Caki2 (cell line): ENCODE measurements at regions not wholly inside any gene's neighbourhood (a gene's known extent, or its start where the extent isn't known, plus 50 kb on each side); places are given as distances from the start of the nearest gene placed in this dataset.

Experiments used
- DNase-seq: peaks from one replicate; pipeline ENCODE4 v3.0.0-alpha.2; 2015; ENCODE audit warnings: low read depth
- in situ Hi-C: cut with HindIII; loops from 2 replicates; pipeline ENCODE4 v1.10.0; 2016; ENCODE audit warnings: low sequenced_read_pairs, low pct_unique_long_range_greater_than_20kb, mixed read lengths

DNA sequence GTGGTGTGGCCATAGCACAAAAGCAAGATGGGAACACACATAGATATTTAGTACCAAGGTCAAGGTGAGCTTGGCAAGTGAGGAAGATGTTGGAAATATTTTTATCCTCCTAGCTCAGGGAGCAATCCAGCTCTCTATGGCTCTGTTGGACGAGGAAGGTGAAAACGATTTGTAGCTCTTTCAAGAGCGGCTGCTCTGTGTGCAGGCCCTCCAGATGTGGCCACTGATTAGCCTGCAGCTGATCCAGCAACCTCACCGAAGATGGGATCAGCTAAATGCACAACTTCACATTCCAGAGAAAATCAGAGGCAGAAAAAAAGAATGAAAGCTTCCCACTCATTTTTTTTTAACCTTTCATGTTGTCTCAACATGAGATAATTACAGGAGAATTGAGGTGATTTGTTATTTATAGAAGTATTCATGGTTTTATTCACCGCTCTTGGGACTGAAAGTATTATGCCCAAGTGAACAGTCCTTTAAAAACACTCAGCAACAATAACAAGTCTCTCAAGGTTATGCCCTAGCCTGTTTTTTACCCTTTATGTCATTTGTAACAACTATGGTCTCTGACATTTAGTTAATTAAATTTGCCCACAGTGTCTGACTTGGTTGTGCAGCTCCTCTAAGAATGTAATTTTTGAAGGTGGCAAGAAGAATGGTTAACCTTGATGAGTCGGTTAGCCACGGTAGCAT is 213.6 kb upstream of the ADARB2 start:
- no peak for DNase-seq
- in situ Hi-C loops: no loop called here

DNA sequence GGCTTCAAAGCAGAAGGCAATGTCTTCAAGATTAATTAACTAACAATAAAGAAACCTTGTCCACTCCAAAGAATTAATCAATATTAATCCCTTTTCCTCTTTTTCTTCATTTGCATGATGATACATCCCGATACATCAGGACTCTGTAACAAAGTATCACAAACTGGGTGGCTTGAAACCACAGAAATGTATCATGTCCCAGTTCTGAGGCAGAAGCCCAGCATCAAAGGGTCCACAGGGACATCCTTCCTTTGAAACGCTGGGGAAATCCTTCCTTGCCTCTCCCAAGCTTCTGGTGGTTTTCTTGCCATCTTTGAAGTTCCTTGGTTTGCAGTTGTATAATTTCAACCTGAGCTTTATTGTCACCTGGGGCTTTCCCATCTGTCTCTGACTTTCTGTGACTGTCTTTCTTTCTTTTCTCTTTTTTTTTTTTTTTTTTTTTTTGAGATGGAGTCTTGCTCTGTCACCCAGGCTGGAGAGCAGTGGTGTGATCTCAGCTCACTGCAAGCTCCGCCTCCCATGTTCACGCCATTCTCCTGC is 210.2 kb upstream of the ADARB2 start:
- in situ Hi-C loops: no loop called here
- DNase-seq: no peak

GRCh38 chr10:1944487-1944886 is 207.2 kb upstream of the ADARB2 start:
- in situ Hi-C loops: no loop called here

DNA sequence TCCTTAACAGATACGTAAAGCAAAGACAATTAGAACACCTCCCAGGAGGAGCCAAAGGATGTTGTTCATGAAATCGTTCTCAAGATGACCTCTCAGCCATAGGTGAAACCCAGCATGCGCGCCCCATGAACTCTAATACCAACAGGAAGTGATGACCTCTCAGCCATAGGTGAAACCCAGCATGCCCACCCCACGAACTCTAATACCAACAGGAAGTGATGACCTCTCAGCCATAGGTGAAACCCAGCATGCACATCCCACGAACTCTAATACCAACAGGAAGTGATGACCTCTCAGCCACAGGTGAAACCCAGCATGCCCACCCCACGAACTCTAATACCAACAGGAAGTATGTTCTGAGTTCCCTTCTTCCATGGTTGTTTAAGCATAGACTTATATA is 205.2 kb upstream of the ADARB2 start:
- no peak for DNase-seq
- in situ Hi-C loops: no loop called here

More at GRCh38 chr10:1944487-1944886, 207.2 kb upstream of the ADARB2 start:
- no peak for DNase-seq

GRCh38 chr10:1939016-1939415 is 201.7 kb upstream of the ADARB2 start:
- no peak for DNase-seq
- in situ Hi-C loops: no loop called here

GRCh38 chr10:1938317-1938716 is 201.0 kb upstream of the ADARB2 start:
- in situ Hi-C loops: no loop called here
- DNase-seq: no peak

GRCh38 chr10:1935912-1936311 is 198.6 kb upstream of the ADARB2 start:
- no peak for DNase-seq
- in situ Hi-C loops: no loop called here

- in situ Hi-C loops: no loop called here
- no peak for DNase-seq
Observed at GRCh38 chr10:1933215-1933614, 195.9 kb upstream of the ADARB2 start.

DNA sequence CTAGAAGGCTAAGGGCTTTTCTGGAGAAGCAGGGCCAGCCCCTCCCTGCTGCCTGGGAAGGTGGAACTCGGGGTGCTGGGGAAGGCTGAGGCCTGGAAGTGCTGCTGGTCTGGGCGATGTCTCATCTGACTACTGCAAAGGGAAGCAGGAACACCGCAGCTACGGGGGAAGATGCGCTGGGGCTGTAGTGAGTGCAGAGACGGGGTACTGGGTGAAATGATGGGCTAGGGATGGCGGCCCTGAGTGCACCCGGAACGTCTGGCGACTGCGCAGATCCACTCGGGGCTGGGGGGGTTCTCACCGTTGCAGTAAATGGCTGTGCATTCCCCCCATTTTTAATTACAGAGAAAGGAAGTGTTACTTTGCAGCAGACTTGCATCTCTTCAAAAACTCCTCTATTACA is 195.4 kb upstream of the ADARB2 start:
- DNase-seq: no peak
- in situ Hi-C loops: no loop called here

- no peak for DNase-seq
- in situ Hi-C loops: no loop called here
Observed at GRCh38 chr10:1928606-1929005, 191.3 kb upstream of the ADARB2 start.

- DNase-seq: no peak
- in situ Hi-C loops: no loop called here
Observed at GRCh38 chr10:1923998-1924397, 186.7 kb upstream of the ADARB2 start.

GRCh38 chr10:1923586-1923985 is 186.3 kb upstream of the ADARB2 start:
- DNase-seq: no peak
- in situ Hi-C loops: no loop called here

- in situ Hi-C loops: no loop called here
- DNase-seq: no peak
Observed at GRCh38 chr10:1920941-1921340, 183.6 kb upstream of the ADARB2 start.

GRCh38 chr10:1920127-1920526 is 182.8 kb upstream of the ADARB2 start:
- in situ Hi-C loops: no loop called here
- no peak for DNase-seq

DNA sequence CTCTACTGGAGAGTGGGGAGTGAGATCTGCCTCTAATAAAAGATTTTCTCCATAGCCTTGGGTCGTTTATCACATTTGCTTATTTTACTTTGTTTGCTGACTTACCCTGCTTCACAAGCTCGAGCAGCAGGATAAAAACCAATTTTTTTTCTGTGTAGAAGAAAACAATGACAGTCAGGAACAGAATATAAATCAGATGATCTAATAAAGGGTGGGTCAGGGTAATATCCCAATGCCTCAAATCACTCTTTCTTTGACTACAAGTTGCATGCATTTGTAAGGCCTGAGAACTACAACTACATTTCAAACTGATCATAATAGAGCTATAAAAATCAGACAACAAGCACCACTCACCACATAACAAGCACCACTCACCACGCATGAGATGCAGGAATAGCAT is 174.4 kb upstream of the ADARB2 start:
- in situ Hi-C loops: no loop called here
- no peak for DNase-seq

GRCh38 chr10:1903982-1904381 is 166.7 kb upstream of the ADARB2 start:
- no peak for DNase-seq

DNA sequence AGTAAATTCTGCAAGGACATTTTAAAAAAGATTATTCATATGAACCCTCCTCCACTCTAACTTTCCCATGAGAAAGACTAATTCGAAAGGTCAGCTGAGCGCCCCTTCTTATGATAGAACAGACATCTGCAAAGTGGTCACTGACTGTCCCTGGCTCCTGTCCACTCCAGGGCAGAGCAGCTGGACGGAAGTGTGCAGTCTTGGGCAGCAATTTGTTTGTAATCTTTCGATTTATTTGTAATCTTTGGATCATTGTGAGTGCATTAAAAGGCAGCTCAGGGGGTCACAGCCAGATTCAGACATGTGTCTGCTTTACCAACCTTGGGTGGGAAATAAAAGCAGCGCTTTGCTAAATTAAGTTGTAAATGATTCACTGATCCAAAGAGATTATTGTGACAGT is 158.8 kb upstream of the ADARB2 start:
- in situ Hi-C loops: no loop called here
- no peak for DNase-seq

More at GRCh38 chr10:1903982-1904381, 166.7 kb upstream of the ADARB2 start:
- in situ Hi-C loops: no loop called here

- in situ Hi-C loops: no loop called here
- DNase-seq: no peak
Observed at GRCh38 chr10:1895691-1896090, 158.4 kb upstream of the ADARB2 start.

DNA sequence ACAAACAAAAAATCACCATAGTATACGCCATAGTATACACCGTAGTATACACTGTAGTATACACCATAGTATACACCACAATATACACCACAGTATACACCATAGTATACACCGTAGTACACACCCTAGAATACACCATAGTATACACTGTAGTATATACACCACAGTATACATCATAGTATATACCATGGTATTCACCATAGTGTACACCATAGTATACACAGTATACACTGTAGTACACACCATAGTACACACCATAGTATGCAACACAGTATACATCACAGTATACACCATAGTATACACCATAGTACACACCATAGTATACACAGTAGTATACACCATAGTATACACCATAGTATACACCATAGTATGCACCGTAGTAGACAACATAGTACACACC is 157.6 kb upstream of the ADARB2 start:
- DNase-seq: no peak
- in situ Hi-C loops: no loop called here

DNA sequence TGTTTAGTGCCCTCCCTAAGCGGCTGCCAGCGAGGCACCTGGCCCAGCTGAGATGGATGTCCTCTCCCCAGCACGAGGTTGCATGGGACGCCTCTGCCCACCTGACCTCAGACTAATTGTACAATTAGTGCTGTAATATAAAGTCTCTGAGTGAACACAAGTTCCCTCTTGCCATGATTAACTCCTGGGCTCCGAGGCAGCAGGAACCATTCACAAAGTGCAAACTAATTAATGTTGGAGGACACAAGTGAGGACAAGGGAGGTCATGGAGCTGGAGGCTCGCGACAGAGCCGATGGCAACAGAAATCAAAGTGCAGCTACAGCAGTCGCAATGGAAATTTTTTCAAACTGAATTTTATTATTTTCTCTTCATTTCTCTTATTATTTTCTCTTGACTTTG is 156.6 kb upstream of the ADARB2 start:
- DNase-seq: no peak
- in situ Hi-C loops: no loop called here
